ENCODE measurements at regions not wholly inside any gene's neighbourhood (a gene's known extent, or its start where the extent isn't known, plus 50 kb on each side); places are given as distances from the start of the nearest gene placed in this dataset.

GRCh38 chr6:93523365-93523764, 104.0 kb upstream of the EPHA7 start:
- TF ChIP-seq CTCF (IDR thresholded peaks at IDR 0.05): no peak
- DNase-seq (ENCODE audit: low spot score) (no peak), ATAC-seq (ENCODE audit: low FRiP score) (no peak)

GRCh38 chr6:93516441-93516840, 97.1 kb upstream of the EPHA7 start:
- no peak for ATAC-seq (ENCODE audit: low FRiP score)
- TF ChIP-seq CTCF (IDR thresholded peaks at IDR 0.05): no peak

GRCh38 chr6:93515736-93516135, 96.4 kb upstream of the EPHA7 start:
- no peak for TF ChIP-seq CTCF (IDR thresholded peaks at IDR 0.05)
- ATAC-seq (ENCODE audit: low FRiP score): no peak
- DNase-seq (ENCODE audit: low spot score): no peak

More at GRCh38 chr6:93516441-93516840, 97.1 kb upstream of the EPHA7 start:
- no peak for DNase-seq (ENCODE audit: low spot score)

- no peak for TF ChIP-seq CTCF (IDR thresholded peaks at IDR 0.05)
- DNase-seq (ENCODE audit: low spot score) (no peak), ATAC-seq (ENCODE audit: low FRiP score) (no peak)
Measured at GRCh38 chr6:93498713-93499112, 79.4 kb upstream of the EPHA7 start.

GRCh38 chr6:93496548-93496947, 77.2 kb upstream of the EPHA7 start:
- ATAC-seq (ENCODE audit: low FRiP score) (no peak), DNase-seq (ENCODE audit: low spot score) (no peak)
- no peak for TF ChIP-seq CTCF (IDR thresholded peaks at IDR 0.05)

GRCh38 chr6:93494057-93494456, 74.7 kb upstream of the EPHA7 start:
- TF ChIP-seq CTCF (IDR thresholded peaks at IDR 0.05): no peak
- ATAC-seq (ENCODE audit: low FRiP score) (no peak), DNase-seq (ENCODE audit: low spot score) (no peak)

GRCh38 chr6:93474733-93475179, 55.4 kb upstream of the EPHA7 start:
- no peak for DNase-seq (ENCODE audit: low spot score)
- no peak for TF ChIP-seq CTCF (IDR thresholded peaks at IDR 0.05)
- ATAC-seq (ENCODE audit: low FRiP score): no peak
